LNCaP clone FGC (cell line): ENCODE measurements at regions not wholly inside any gene's neighbourhood (a gene's known extent, or its start where the extent isn't known, plus 50 kb on each side); places are given as distances from the start of the nearest gene placed in this dataset.

Experiments
- DNase-seq: peaks from one replicate; pipeline ENCODE4 v3.0.0-alpha.2; 2011; ENCODE audit warnings: low read depth
- H3K4me3 ChIP-seq: 2 replicates; pipeline ENCODE4 v1.5.1; 2011; ENCODE audit warnings: mild to moderate bottlenecking, low read depth, low read length, control low read depth
- TF ChIP-seq, protein P1 (sequence below): IDR thresholded peaks from 2 replicates; pipeline ENCODE4 v1.5.1; 2012; ENCODE audit warnings: mild to moderate bottlenecking; ENCODE audit not compliant: control insufficient read depth, insufficient read depth; ENCODE audit errors: extremely low read depth

DNA sequence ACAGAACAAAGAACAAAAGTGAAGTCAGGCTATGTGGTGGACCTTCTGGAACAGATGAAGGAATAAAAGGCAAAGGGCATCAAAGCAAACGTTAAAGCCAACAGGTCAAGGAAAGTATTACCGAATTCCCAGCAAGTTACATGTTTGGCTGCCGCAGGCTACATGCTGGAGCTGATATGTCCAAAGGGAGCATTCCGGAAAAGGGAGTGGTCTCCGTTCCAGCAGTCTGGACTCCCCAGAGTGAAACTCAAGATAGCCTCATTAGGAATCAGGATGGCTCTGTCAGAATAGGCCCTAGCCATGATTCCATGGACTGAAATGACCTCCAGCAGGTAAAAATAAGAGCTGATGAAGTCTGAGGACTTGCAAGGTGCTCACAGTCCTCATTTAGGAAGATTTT lies 379.8 kb upstream of the PRICKLE1 start:
- DNase-seq, result no peak
- H3K4me3 ChIP-seq, result no peak overlapping the region
- TF ChIP-seq, protein P1, sequence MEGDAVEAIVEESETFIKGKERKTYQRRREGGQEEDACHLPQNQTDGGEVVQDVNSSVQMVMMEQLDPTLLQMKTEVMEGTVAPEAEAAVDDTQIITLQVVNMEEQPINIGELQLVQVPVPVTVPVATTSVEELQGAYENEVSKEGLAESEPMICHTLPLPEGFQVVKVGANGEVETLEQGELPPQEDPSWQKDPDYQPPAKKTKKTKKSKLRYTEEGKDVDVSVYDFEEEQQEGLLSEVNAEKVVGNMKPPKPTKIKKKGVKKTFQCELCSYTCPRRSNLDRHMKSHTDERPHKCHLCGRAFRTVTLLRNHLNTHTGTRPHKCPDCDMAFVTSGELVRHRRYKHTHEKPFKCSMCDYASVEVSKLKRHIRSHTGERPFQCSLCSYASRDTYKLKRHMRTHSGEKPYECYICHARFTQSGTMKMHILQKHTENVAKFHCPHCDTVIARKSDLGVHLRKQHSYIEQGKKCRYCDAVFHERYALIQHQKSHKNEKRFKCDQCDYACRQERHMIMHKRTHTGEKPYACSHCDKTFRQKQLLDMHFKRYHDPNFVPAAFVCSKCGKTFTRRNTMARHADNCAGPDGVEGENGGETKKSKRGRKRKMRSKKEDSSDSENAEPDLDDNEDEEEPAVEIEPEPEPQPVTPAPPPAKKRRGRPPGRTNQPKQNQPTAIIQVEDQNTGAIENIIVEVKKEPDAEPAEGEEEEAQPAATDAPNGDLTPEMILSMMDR, result no peak

GRCh38 chr12:42968426-42968825 lies 378.9 kb upstream of the PRICKLE1 start:
- H3K4me3 ChIP-seq, result no peak overlapping the region
- no peak for DNase-seq
- TF ChIP-seq, protein P1, result no peak

GRCh38 chr12:42967850-42968249 lies 378.3 kb upstream of the PRICKLE1 start:
- no peak overlapping the region for H3K4me3 ChIP-seq
- DNase-seq, result no peak
- TF ChIP-seq, protein P1, result no peak

GRCh38 chr12:42963988-42964387 lies 374.4 kb upstream of the PRICKLE1 start:
- no peak for DNase-seq
- H3K4me3 ChIP-seq, result no peak overlapping the region
- TF ChIP-seq, protein P1, result no peak

- DNase-seq, result no peak
- TF ChIP-seq, protein P1, result no peak
- no peak overlapping the region for H3K4me3 ChIP-seq
Measured at GRCh38 chr12:42962384-42962783, 372.8 kb upstream of the PRICKLE1 start.

GRCh38 chr12:42961395-42961794 lies 371.8 kb upstream of the PRICKLE1 start:
- H3K4me3 ChIP-seq, result no peak overlapping the region
- TF ChIP-seq, protein P1, result no peak
- DNase-seq, result no peak

- TF ChIP-seq, protein P1, result no peak
- DNase-seq, result no peak
- H3K4me3 ChIP-seq, result no peak overlapping the region
Measured at GRCh38 chr12:42960087-42960527, 370.6 kb upstream of the PRICKLE1 start.
